ENCODE measurements at regions not wholly inside any gene's neighbourhood (a gene's known extent, or its start where the extent isn't known, plus 50 kb on each side); places are given as distances from the start of the nearest gene placed in this dataset.

- no peak overlapping the region for H3K27ac ChIP-seq (replicated peaks)
- peaks cover 7% of the 10 kb centered on the region for H3K27me3 ChIP-seq (ENCODE audit: insufficient read depth, poor library complexity, severe bottlenecking)
- TF ChIP-seq GABPA (IDR thresholded peaks at IDR 0.05; ENCODE audit: low read depth), result no peak
- TF ChIP-seq CTCF (IDR thresholded peaks at IDR 0.05; ENCODE audit: insufficient read depth, low read length), result no peak
- no peak for TF ChIP-seq SPI1 (IDR thresholded peaks at IDR 0.05; ENCODE audit: borderline replicate concordance, low read depth)
- TF ChIP-seq POLR2AphosphoS5 (IDR thresholded peaks at IDR 0.05; ENCODE audit: low read depth), result no peak
- no peak for TF ChIP-seq REST (IDR thresholded peaks at IDR 0.05; ENCODE audit: insufficient replicate concordance, low read depth)
- DNase-seq (ENCODE audit: low read depth in 1 of 2, low spot score in 1 of 2), result no peak
- H3K4me3 ChIP-seq (replicated peaks; ENCODE audit: insufficient read depth, low read length), result no peak overlapping the region
These were observed 66.0 kb upstream of the SIMC1 start for GRCh38 chr5:176172246-176172645.

- Histone ChIP-seq H3K27me3 (ENCODE audit: insufficient read depth, poor library complexity, severe bottlenecking) (peaks cover 4% of the 10 kb centered on the region), H3K27ac (replicated peaks) (no peak overlapping the region), H3K4me3 (replicated peaks; ENCODE audit: insufficient read depth, low read length) (no peak overlapping the region)
- DNase-seq (ENCODE audit: low read depth in 1 of 2, low spot score in 1 of 2), result no peak
- TF ChIP-seq CTCF (IDR thresholded peaks at IDR 0.05; ENCODE audit: insufficient read depth, low read length), result no peak
- no peak for TF ChIP-seq SPI1 (IDR thresholded peaks at IDR 0.05; ENCODE audit: borderline replicate concordance, low read depth)
- no peak for TF ChIP-seq REST (IDR thresholded peaks at IDR 0.05; ENCODE audit: insufficient replicate concordance, low read depth)
- no peak for TF ChIP-seq POLR2AphosphoS5 (IDR thresholded peaks at IDR 0.05; ENCODE audit: low read depth)
- TF ChIP-seq GABPA (IDR thresholded peaks at IDR 0.05; ENCODE audit: low read depth), result no peak
These were observed 64.6 kb upstream of the SIMC1 start for GRCh38 chr5:176173647-176174046.

GRCh38 chr5:176174345-176175025 is 63.7 kb upstream of the SIMC1 start:
- no peak for DNase-seq (ENCODE audit: low read depth in 1 of 2, low spot score in 1 of 2)
- Histone ChIP-seq H3K27me3 (ENCODE audit: insufficient read depth, poor library complexity, severe bottlenecking) (peaks cover 4% of the 10 kb centered on the region), H3K4me3 (replicated peaks; ENCODE audit: insufficient read depth, low read length) (no peak overlapping the region), H3K27ac (replicated peaks) (no peak overlapping the region)
- TF ChIP-seq POLR2AphosphoS5 (IDR thresholded peaks at IDR 0.05; ENCODE audit: low read depth) (no peak), GABPA (IDR thresholded peaks at IDR 0.05; ENCODE audit: low read depth) (no peak), CTCF (IDR thresholded peaks at IDR 0.05; ENCODE audit: insufficient read depth, low read length) (no peak), SPI1 (IDR thresholded peaks at IDR 0.05; ENCODE audit: borderline replicate concordance, low read depth) (no peak)
